SK-N-MC (cell line): ENCODE measurements at regions not wholly inside any gene's neighbourhood (a gene's known extent, or its start where the extent isn't known, plus 50 kb on each side); places are given as distances from the start of the nearest gene placed in this dataset.

Experiments used
- EZH2 ChIP-seq: fragments of 200-600 bp; sonication (generic); IDR thresholded peaks from one replicate; pipeline ENCODE4 v1.6.1; 2017; ENCODE audit warnings: antibody characterized with exemption
- POLR2AphosphoS5 ChIP-seq: IDR thresholded peaks from 2 replicates; pipeline ENCODE4 v1.6.1; 2012; ENCODE audit warnings: mild to moderate bottlenecking, low read depth, low read length, borderline replicate concordance

DNA sequence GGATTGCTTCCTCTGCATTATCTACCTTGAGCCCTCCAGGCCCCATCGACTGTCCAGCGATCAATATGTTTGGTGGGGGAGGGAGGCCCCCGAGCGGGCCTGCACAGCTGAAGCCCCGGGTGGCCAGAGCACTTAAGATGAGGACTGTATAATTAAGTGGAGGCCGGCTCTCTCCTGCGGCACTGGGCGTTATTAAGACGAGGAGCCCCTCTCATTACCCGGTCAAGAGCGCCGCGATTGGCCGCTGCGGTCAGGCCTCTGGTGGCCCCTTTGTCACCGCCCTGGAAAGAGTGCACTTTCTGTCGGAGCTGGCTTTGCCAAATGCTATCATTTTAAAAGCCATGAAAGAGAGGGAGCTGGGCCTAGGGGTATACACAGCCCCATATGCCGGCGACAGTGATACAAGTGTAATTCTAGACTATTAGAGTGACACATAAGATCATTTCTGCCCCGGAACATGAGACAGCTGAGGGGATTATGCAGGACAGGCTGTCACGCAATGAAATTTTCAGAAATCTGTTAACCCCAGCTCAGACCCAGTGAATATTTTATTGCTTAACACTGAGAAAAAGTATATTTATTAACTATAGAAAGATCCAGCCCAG is 106.3 kb upstream of the IRX1 start:
- TF ChIP-seq EZH2, result no peak
- no peak for TF ChIP-seq POLR2AphosphoS5
